HG03066 (cell line): ENCODE measurements at regions not wholly inside any gene's neighbourhood (a gene's known extent, or its start where the extent isn't known, plus 50 kb on each side); places are given as distances from the start of the nearest gene placed in this dataset.
"Not testable (repeated sequence)": the region's sequence is repeated elsewhere in the genome, so short reads cannot be mapped to it uniquely, and the experiment has no call there.

Experiments
- ATAC-seq: cut with Tn5 transposase; IDR thresholded peaks from one replicate; pipeline ENCODE4 v1.9.1; 2021; ENCODE audit warnings: low read depth; ENCODE audit not compliant: unreplicated experiment

DNA sequence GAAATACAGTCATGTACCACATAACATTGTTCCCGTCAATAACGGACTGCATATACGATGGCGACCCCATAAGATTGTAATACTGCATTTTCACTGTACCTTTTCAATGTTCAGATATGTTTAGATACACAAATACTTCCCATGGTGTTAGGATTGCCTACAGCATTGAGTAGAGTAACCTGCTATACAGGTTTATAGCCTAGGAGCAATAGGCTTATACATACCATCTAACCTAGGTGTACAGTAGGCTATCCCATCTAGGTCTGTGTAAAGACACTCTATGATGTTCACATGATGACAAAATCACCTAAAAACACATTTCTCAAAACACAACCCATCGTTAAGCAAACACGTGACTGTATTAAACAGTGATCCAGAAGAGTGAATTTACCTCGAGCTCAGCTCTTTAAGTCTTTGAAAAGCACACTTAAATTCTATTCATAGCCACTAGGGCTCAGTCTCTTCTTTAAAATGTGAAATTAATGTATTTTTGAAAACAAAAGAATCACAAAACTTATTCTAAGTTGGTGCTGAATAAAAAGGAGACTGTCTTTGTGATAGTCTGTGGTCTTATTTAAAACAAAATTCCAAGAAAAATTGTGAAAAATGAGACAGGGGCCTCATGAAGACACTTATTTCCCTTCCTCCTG lies 239.1 kb upstream of the ARID2 start:
- ATAC-seq: no peak

DNA sequence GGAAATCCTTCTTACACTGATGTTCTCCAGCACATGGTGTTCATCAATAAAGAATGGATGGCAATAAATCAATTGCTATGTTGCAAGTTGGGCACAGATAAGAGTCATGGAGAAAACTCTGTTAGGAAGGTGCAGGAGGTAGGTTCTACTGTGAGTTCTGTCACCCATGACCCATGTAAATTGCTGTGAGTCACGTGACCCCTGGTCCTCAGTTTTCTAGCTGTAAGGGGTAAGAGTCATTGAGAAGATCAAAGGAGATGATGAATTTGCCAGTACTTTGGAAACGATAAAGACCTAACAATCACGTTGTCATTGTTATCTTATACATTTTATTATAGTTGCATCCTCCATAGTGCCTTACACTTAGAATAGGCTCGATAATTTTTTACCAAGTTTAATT lies 235.2 kb upstream of the ARID2 start:
- ATAC-seq: no peak

DNA sequence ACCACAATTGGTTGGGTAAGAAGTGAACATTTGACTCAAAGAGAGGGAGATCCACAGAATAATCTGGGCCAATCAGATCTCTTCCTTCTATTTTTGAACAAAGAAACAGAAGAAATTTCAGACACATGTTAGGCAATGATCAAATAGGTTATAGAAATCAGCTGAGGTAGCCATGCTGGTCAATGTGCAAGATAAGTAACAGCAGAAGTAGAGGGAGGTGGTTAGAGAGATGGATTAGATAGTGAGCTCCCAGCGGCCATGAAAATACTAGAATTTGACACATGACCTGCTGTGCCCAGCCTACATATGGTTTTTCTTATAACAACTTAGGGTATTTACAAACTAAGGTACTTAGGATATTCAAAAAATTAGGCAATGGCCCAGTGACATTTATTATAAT lies 230.9 kb upstream of the ARID2 start:
- ATAC-seq: no peak

DNA sequence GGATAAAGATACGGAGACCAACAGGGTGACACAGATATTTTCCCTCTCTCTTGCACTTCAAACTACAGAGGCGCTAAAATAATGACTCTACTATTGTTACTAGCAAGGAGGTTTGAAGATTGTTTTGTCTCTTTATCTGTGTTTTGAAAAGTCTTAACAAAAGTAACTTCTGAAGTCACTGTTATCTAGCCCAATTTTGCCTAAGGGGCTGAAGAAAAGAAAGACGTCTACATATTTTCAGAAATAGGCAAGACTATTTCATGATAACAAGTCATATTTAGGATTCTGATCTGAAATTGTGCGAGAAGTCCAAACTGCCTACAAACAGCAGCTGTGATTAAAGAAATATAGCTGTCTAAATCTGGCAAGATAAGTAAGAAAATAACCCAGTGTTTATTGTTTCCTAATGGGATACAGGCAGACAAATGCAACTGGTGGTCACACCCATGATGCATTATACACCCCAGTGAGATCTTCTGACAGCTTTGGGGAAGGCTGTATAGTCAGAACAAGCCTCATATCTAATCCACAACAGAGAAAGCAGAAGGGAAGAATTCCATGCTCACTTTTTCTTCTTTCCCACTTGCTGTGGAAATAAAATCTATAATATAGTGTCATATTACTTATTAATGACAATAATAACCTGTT lies 226.9 kb upstream of the ARID2 start:
- no peak for ATAC-seq

DNA sequence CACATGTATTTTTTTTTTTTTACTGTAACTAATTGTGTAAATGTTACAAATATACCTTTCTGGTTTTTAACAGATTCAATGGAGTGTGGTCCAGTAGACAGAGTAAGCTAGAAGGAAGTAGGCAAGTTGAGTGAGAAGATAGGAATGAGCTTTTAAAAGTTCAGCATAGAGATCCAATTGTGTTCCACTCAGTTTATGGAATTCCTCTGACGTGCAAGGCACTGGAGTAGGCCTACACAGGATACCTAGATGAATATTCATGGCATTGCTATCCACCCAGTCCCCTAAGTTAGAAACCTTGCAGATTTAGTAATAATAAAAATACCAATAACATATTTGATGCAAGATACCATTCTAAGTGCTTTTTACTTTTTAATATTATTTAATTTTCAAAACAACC lies 225.6 kb upstream of the ARID2 start:
- no peak for ATAC-seq

DNA sequence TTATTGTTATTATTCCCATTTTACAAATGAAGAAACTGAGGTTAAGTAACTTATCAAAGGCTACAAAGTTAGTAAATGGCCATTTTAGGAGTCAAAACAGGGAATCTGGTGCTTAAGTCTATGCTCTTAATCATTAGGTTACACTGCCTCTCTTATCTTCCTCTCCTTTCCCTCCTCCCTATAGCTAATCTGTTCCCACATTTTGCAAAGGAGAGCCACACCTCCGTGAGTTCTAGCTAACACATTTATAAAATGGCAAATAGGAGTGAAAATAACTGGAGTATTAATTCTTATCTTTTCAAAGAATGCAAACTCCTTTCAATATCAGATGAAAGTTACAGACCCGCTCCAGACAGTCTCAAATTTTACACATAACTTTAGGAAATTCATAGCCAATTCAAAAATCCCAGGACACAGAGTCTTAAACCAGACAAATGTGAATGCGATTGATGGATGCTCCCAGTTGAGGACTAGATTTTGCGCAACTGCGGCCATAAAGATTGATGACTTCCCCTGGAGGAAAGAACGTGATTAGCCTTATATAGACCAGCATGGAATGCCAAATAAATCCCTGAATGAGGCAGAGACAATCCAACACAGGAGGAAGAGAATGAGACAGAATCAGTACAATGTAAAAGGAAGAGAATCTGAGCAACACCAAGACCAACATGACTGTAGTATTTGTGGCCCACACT lies 225.0 kb upstream of the ARID2 start:
- ATAC-seq: no peak

DNA sequence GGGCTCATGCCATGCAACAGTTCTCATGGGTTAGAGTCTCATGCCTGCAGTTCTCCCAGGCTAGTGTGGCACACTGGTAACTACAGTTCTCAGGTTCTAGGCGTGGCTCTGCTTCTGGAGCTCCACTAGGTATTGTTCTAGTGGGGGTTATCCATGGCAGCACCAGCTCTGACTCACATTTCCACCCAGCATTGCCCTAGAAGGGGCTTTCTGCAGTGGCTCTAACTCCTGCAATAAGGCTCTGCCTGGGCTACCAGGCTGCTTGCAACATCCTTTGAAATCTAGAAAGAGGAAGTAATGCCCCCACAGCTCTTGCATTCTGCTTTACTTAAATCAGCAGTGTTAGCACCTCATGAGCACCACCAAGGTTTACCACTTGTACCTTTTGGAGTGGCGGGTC lies 220.3 kb upstream of the ARID2 start:
- no peak for ATAC-seq

DNA sequence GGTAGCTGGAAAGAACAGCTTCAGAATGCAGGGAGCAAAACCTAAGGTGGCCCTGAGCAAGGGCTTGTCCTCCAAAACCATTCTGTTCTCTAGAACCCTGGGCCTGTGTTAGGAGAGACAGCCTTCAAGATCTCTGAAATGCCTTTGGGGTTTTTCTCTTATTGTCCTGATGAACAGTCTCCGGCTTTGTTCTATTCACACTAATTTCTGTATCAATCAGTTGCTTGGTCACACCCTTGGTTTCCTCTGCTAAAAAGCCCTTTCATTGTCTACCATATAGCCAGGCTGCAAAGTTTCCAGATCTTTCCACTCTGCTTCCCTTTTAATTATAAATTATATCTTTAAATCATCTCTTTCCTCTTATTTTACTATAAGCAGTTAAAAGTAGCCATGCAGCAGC lies 219.9 kb upstream of the ARID2 start:
- ATAC-seq: no peak

DNA sequence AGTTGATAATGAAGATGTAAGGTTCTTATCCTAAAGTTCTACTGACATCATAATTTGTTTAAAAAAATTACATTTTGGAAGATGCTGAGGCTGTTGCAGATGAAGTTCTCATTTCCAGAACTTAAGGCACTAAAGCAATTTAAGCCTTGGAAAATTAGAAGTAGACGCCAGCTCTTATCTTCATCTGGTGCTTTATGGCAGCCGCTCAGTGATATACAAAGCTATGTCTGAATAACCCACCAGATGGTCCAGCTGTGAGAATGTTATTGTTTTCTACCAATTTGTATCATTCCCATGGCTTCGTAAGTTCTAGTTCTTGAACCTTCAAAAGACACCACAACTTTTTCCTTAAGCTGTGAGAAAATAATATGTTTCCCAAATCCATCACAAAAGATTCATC lies 212.1 kb upstream of the ARID2 start:
- no peak for ATAC-seq

DNA sequence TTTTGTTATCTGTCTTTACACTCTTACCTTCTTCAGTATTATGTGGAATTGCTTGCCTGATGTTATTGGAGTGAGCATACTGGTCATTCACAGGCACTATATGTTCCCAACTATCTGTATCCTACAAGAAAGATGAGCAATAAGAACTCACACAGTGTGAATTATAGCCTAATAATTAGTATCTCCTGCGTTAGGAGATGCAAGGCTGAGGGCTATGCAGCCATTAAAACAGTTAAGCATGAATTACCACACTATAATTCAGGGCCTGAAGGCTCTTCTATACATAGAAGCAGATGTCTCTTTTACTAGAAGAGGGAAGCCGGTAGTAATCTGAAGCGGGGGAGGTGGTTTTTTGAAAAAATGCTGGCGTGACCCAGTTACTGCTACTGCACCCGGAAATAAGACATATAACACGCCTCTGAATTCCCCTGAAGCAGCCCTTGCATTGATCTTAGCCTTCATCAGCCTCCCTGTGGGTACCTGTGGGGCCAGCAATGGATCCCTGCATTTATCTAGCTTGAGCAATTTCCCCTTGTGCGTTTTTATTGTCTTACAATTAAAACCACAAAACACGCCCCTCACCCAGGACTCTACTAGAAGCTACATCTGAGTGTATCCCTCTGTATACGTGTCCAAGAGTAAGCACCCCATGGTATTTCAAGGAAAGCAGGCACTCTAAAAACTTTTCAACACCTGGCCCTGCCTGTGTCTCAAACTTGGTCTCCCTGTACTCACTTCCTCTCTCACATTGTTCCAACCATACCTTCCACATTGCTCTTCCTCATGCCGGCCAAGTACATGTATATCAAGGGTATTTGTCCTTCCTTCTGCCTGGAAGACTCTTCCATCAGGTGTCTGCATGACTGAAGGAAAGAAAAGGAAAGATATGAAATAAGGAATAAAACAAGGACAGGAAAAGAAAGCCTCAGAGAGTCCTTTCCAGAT lies 210.9 kb upstream of the ARID2 start:
- ATAC-seq: no peak

DNA sequence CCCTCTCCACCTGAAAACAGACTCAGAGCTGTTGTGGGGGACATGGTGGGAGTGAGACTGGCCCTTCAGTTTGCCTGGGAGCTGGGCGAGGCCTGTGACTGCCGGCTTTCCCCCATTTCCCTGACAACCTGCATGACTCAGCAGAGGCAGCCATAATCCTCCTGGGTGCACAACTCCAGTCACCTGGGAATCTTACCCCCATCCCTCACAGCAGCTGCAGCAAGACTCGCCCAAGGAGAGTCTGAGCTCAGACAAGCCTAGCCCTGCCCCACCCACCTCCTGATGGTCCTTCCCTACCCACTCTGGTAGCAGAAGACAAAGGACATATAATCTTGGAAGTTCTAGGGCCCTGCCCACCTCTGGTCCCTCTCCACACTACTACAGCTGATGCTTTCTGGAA lies 207.3 kb upstream of the ARID2 start:
- ATAC-seq: no peak

DNA sequence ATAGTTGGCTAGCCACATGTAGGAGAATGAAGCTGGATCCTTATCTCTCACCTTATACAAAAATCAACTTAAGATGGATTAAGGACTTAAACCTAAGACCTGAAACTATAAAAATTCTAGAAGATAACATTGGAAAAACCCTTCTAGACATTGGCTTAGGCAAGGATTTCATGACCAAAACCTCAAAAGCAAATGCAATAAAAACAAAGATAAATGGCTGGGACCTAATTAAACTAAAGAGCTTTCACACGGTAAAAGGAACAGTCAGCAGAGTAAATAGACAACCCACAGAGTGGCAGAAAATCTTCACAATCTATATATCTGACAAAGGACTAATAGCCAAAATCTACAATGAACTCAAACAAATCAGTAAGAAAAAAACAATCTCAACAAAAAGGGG lies 202.7 kb upstream of the ARID2 start:
- ATAC-seq: not testable (repeated sequence)

DNA sequence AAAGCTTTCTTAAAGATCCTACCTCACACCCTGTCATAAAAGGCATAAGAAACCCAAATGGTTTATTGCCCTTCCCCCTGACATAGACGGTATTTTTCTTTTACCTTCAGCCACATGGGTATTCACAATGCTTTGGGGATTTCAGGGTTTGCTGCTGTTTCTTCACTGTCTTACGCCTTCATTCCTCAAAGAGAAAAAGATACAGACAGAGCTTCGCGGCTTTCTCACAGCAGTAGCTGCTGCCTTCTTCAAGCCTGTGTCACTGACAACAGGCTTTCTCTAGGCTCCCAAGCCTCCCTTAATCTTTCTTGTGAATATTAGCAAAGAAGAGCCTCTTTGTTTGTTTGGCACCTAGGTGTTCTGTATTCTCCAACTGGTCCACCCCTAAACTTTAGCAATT lies 197.4 kb upstream of the ARID2 start:
- no peak for ATAC-seq

DNA sequence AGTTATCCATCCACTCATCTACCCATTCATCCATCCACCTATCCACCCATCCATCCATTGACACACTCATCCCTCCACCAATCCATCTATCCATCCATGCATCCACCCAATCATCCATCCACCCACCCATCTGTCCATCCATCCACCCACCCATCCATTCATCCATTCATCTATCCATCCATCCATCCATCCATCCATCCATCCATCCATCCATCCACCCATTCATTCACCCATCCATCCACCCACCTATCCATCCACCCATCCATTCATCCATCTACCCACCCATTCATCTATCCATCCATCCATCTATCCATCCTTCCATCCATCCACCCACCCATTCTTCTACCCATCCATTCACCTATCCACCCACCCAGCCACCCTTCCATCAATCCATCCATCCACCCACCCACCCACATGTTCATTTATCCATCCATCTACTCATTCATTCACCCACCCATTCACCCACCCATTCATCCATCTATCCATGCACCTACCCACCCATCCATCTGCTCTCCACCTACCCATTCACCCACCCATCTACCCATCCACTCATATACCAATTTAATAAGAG lies 193.8 kb upstream of the ARID2 start:
- no peak for ATAC-seq

DNA sequence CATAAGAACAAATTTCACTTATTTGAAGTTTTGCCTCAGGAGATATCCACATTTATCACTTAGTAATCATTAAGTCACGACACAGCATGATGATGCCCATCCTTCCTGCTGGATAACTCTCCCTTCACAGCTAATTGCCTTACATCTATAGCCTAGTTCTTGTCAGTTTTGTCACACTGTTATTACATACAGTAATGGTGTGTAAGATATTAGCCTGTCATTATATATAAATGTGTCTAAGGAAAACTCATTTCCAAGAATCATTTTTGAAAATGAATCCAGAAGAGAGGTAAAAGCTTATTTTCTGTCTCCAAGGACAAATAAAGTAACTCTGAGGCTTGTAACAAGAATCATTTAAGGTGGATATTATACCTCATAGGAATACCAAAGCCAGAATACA lies 193.2 kb upstream of the ARID2 start:
- no peak for ATAC-seq

DNA sequence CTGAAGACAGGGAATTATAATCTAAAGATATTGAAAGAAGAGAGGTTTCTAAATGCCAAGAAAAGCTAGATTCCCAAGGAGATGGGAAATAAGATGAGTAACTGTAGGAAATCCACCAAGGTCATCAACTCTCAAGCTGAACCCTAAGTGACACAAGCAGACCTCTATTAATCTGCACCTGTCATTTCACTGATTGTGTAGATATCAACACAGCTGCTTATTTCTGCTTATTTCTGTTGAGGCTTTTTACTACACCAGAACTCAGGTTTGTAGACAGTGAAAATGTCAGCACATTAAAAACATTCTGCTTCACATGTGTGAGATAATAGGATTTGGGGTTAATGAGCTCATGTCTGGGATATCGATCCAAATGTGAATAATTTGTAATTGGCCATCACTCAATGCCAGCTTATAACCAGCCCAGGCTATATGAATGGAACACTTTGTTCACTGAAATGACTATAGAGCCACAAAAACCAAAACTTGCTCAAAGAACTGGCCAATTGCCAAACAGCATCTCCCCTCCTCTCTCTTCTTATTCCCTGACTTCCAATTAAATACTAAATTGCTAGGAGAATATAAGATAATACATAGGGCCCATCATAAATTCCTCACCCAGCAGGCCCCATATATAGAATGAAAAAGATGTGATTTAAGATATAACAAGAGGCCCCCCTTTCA lies 188.7 kb upstream of the ARID2 start:
- no peak for ATAC-seq

DNA sequence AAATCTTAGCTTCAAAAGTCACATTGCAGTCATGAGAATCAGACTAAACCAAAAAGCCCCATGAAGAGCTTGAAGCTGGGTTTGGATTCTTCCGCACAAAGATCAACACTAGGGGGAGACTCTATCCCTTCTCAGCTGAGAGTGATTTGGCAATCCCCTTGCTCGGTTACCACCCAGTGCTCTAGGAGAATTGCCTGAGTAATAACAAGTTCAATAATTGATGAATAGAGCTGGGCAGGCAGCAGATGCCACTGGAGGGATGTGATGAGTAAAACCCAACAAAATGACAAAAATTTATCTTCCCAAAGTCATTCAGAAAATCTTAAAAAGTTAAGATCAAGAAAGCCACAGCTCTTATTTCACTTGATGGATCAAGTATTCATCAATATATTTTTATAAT lies 185.6 kb upstream of the ARID2 start:
- ATAC-seq: peak; percentile 96

DNA sequence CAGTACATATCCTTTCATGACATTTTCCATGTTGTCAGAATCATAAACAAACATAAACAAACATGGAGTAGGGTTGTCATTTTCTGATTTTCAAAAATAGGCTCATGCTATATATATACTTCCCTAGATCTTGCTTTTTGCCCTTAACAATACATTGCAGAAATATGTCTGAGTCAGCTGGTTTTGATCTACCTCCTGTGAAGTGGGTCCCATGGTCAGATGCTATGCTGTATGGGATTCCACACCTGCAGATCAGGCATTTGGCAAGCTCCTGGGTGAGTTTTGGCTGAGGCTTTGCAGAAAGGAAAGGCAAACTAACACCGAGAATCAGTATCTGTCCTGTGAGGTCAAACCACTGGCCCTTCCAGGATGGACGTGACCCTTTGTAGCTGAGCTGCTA lies 183.0 kb upstream of the ARID2 start:
- no peak for ATAC-seq

DNA sequence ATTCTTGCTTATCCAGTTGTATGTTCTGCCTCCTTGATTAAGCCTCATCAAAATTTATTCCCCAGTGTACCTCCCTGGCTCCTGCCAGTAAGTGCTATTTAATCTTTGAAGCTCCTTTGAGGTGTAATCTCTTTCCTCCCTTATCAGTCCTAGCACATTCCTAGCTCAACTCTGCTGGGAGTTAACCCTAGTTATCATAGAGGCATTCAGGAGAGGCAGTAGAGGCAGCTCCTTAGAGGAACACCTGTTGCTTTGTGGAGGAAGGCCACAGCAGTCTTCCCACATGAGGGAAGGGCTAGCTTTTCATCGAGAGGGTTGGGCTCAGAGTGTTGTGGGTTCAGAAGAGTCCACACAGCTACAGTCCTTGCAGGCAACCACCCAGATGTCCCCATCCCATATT lies 182.4 kb upstream of the ARID2 start:
- ATAC-seq: no peak

DNA sequence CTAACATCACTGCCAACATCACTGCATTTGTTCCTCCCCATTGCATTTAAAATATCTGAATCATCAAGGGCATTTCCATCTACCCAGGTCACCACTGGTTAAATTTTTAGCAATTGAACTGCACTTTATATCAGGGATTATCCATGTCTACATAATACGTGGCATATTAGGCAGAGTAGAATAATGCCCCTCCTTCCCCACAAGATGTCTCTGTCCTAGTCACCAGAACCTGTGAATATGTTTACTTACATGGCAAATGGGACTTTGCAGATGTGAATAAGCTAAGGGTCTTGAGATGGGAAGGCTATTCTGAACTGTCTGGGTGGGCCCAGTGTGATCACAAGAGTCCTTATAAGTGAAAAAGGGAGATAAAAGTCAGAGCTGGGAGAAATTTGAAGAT lies 181.7 kb upstream of the ARID2 start:
- no peak for ATAC-seq
